OCI-LY1 (cell line): ENCODE measurements at regions not wholly inside any gene's neighbourhood (a gene's known extent, or its start where the extent isn't known, plus 50 kb on each side); places are given as distances from the start of the nearest gene placed in this dataset.

Experiments used
- H2AFZ ChIP-seq: fragments of 200-600 bp; sonication (generic), shearing (Covaris generic); 2 replicates; pipeline ENCODE4 v1.6.0; 2014; ENCODE audit warnings: antibody characterized with exemption, mild to moderate bottlenecking, low read length
- H3F3A ChIP-seq: fragments of 200-600 bp; sonication (generic), shearing (Covaris generic); 2 replicates; pipeline ENCODE4 v1.6.0; 2014; ENCODE audit warnings: mild to moderate bottlenecking, antibody characterized with exemption, low read length, moderate library complexity; ENCODE audit not compliant: insufficient read depth
- H3K27ac ChIP-seq: fragments of 200-600 bp; sonication (generic); 2 replicates; pipeline ENCODE4 v1.5.1; 2014; ENCODE audit warnings: low read length, mixed run types, mild to moderate bottlenecking, low read depth; ENCODE audit not compliant: poor library complexity, severe bottlenecking
- H3K27me3 ChIP-seq: fragments of 200-600 bp; sonication (generic); 2 replicates; pipeline ENCODE4 v1.6.0; 2014; ENCODE audit warnings: antibody characterized with exemption, mild to moderate bottlenecking, low read length, moderate library complexity; ENCODE audit not compliant: insufficient read depth
- H3K36me3 ChIP-seq: fragments of 200-600 bp; sonication (generic); 2 replicates; pipeline ENCODE4 v1.6.1; 2014; ENCODE audit warnings: mild to moderate bottlenecking, antibody characterized with exemption, low read length, moderate library complexity, mixed read lengths; ENCODE audit not compliant: insufficient read depth
- H3K4me1 ChIP-seq: fragments of 200-600 bp; sonication (generic); 2 replicates; pipeline ENCODE4 v1.5.1; 2014; ENCODE audit warnings: mild to moderate bottlenecking, low read length, moderate library complexity; ENCODE audit not compliant: insufficient read depth, severe bottlenecking
- H3K4me2 ChIP-seq: fragments of 200-600 bp; sonication (generic), shearing (Covaris generic); 2 replicates; pipeline ENCODE4 v1.6.1; 2014; ENCODE audit warnings: low read length
- H3K4me3 ChIP-seq: fragments of 200-600 bp; sonication (generic); 2 replicates; pipeline ENCODE4 v1.5.1; 2014; ENCODE audit warnings: low read length, low read depth, mild to moderate bottlenecking, mixed read lengths; ENCODE audit not compliant: poor library complexity, severe bottlenecking
- H3K79me2 ChIP-seq: fragments of 200-600 bp; shearing (Covaris generic); 2 replicates; pipeline ENCODE4 v1.6.1; 2016; ENCODE audit warnings: mixed run types, low read length, mixed read lengths; ENCODE audit not compliant: insufficient read depth
- H3K9ac ChIP-seq: fragments of 200-600 bp; sonication (generic), shearing (Covaris generic); 2 replicates; pipeline ENCODE4 v1.6.1; 2014; ENCODE audit warnings: mild to moderate bottlenecking, low read length, mixed read lengths
- H3K9me2 ChIP-seq: fragments of 200-600 bp; sonication (generic), shearing (Covaris generic); 2 replicates; pipeline ENCODE4 v1.6.1; 2014; ENCODE audit warnings: low read depth, mild to moderate bottlenecking, low read length, mixed read lengths
- H3K9me3 ChIP-seq: fragments of 200-600 bp; shearing (Covaris generic); 2 replicates; pipeline ENCODE4 v1.6.1; 2014; ENCODE audit warnings: low read length, mixed read lengths
- H4K20me1 ChIP-seq: fragments of 200-600 bp; sonication (generic), shearing (Covaris generic); 2 replicates; pipeline ENCODE4 v1.6.0; 2016; ENCODE audit warnings: mild to moderate bottlenecking, low read length; ENCODE audit not compliant: insufficient read depth
- EZH2 ChIP-seq: fragments of 200-600 bp; sonication (generic), shearing (Covaris generic); IDR thresholded peaks from 2 replicates; pipeline ENCODE4 v1.8.0; 2017; ENCODE audit warnings: borderline replicate concordance, mixed run types, mild to moderate bottlenecking, antibody characterized with exemption, low read length, moderate library complexity, mixed read lengths
- TF ChIP-seq, protein P1 (sequence below): fragments of 200-600 bp; sonication (generic), shearing (Covaris generic); IDR thresholded peaks from 2 replicates; pipeline ENCODE4 v1.5.1; 2017; ENCODE audit warnings: mild to moderate bottlenecking, antibody characterized with exemption, low read length, moderate library complexity, mixed read lengths

- Histone ChIP-seq H3K4me2 (no peak overlapping the region), H4K20me1 (no peaks in the 10 kb centered on the region), H3K9ac (no peak overlapping the region), H3K9me3 (no peaks in the 10 kb centered on the region), H3K79me2 (no peaks in the 10 kb centered on the region), H2AFZ (no peak overlapping the region), H3K4me3 (no peak overlapping the region), H3K36me3 (no peaks in the 10 kb centered on the region), H3K27me3 (no peaks in the 10 kb centered on the region), H3K4me1 (no peaks in the 10 kb centered on the region), H3K27ac (no peak overlapping the region), H3F3A (no peaks in the 10 kb centered on the region), H3K9me2 (no peaks in the 10 kb centered on the region)
- TF ChIP-seq EZH2 = no peak
- TF ChIP-seq, protein P1, sequence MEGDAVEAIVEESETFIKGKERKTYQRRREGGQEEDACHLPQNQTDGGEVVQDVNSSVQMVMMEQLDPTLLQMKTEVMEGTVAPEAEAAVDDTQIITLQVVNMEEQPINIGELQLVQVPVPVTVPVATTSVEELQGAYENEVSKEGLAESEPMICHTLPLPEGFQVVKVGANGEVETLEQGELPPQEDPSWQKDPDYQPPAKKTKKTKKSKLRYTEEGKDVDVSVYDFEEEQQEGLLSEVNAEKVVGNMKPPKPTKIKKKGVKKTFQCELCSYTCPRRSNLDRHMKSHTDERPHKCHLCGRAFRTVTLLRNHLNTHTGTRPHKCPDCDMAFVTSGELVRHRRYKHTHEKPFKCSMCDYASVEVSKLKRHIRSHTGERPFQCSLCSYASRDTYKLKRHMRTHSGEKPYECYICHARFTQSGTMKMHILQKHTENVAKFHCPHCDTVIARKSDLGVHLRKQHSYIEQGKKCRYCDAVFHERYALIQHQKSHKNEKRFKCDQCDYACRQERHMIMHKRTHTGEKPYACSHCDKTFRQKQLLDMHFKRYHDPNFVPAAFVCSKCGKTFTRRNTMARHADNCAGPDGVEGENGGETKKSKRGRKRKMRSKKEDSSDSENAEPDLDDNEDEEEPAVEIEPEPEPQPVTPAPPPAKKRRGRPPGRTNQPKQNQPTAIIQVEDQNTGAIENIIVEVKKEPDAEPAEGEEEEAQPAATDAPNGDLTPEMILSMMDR = no peak
Observed at GRCh38 chr1:214753236-214753852, 150.3 kb downstream of the CENPF start.

- H3F3A ChIP-seq = no peaks in the 10 kb centered on the region
- no peak overlapping the region for H2AFZ ChIP-seq
- no peaks in the 10 kb centered on the region for H3K9me2 ChIP-seq
- no peaks in the 10 kb centered on the region; the same call in 1 of the 2 replicates for H3K9me3 ChIP-seq
- H3K27ac ChIP-seq = no peak overlapping the region
- TF ChIP-seq EZH2 = no peak
- TF ChIP-seq, protein P1 = no peak
- H3K27me3 ChIP-seq = no peaks in the 10 kb centered on the region
- no peak overlapping the region for H3K4me3 ChIP-seq
- no peak overlapping the region for H3K4me2 ChIP-seq
- no peaks in the 10 kb centered on the region for H4K20me1 ChIP-seq
- no peaks in the 10 kb centered on the region for H3K36me3 ChIP-seq
- no peaks in the 10 kb centered on the region for H3K4me1 ChIP-seq
- no peaks in the 10 kb centered on the region for H3K79me2 ChIP-seq
- no peak overlapping the region for H3K9ac ChIP-seq
Observed at GRCh38 chr1:214761030-214761429, 158.0 kb downstream of the CENPF start.

DNA sequence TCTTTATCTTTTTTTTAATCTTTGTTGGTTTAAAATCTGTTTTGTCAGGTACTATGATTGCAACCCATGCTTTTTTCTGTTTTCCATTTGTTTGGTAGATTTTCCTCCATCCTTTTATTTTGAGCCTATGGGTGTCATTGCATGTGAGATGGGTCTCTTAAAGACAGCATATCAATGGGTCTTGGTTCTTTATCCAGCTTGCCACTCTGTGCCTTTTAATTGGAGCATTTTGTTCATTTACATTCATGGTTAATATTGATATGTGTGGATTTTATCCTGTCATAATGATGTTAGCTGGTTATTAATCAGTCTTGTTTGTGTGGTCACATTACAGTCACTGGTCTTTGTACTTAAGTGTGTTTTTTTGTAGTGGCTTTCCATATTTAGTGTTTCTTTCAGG is 159.9 kb downstream of the CENPF start:
- H3K4me2 ChIP-seq = no peak overlapping the region
- H3K27ac ChIP-seq = no peak overlapping the region
- H2AFZ ChIP-seq = no peak overlapping the region
- H3K9me2 ChIP-seq = no peaks in the 10 kb centered on the region
- no peaks in the 10 kb centered on the region for H3K27me3 ChIP-seq
- TF ChIP-seq EZH2 = no peak
- TF ChIP-seq, protein P1 = no peak
- no peaks in the 10 kb centered on the region for H3K79me2 ChIP-seq
- no peak overlapping the region for H3K4me3 ChIP-seq
- H4K20me1 ChIP-seq = no peaks in the 10 kb centered on the region
- no peaks in the 10 kb centered on the region for H3K4me1 ChIP-seq
- H3K9ac ChIP-seq = no peak overlapping the region
- H3K9me3 ChIP-seq = no peaks in the 10 kb centered on the region; the same call in 1 of the 2 replicates
- H3F3A ChIP-seq = no peaks in the 10 kb centered on the region
- no peaks in the 10 kb centered on the region for H3K36me3 ChIP-seq
